Astrocyte (in vitro differentiated cells and primary cell): ENCODE measurements at regions not wholly inside any gene's neighbourhood (a gene's known extent, or its start where the extent isn't known, plus 50 kb on each side); places are given as distances from the start of the nearest gene placed in this dataset.

Source experiments
- DNase-seq: peaks from one replicate; pipeline ENCODE4 v3.0.0-alpha.2; 2010; ENCODE audit warnings: low read depth
- FAIRE-seq: peaks from 2 replicates; lab custom pipeline; 2011; peaks lifted over from hg19 to GRCh38; lab: Jason Lieb, UNC
- H2AFZ ChIP-seq: 2 replicates; pipeline ENCODE4 v1.6.0; 2012; ENCODE audit warnings: low read depth, low read length, inconsistent platforms
- H3K27ac ChIP-seq: 2 replicates; pipeline ENCODE4 v1.5.1; 2011; ENCODE audit warnings: low read depth, low read length, inconsistent platforms
- H3K27me3 ChIP-seq: 2 replicates; pipeline ENCODE4 v1.6.0; 2011; ENCODE audit warnings: low read length, inconsistent platforms; ENCODE audit not compliant: insufficient read depth
- H3K36me3 ChIP-seq: 2 replicates; pipeline ENCODE4 v1.5.1; 2011; ENCODE audit warnings: low read length, inconsistent platforms; ENCODE audit not compliant: insufficient read depth
- H3K4me1 ChIP-seq: 2 replicates; pipeline ENCODE4 v1.5.1; 2011; ENCODE audit warnings: low read length, inconsistent platforms; ENCODE audit not compliant: insufficient read depth
- H3K4me2 ChIP-seq: 2 replicates; pipeline ENCODE4 v1.6.0; 2012; ENCODE audit warnings: low read length, inconsistent platforms
- H3K4me3 ChIP-seq: 2 replicates; pipeline ENCODE4 v1.5.1; 2011; ENCODE audit warnings: low read depth, mild to moderate bottlenecking, low read length, inconsistent platforms; ENCODE audit not compliant: insufficient read depth
- H3K79me2 ChIP-seq: 2 replicates; pipeline ENCODE4 v1.6.0; 2012; ENCODE audit warnings: mild to moderate bottlenecking, low read length, inconsistent platforms; ENCODE audit not compliant: insufficient read depth
- H3K9ac ChIP-seq: 2 replicates; pipeline ENCODE4 v1.6.0; 2012; ENCODE audit warnings: mild to moderate bottlenecking, low read length, inconsistent platforms
- H3K9me3 ChIP-seq: 2 replicates; pipeline ENCODE4 v1.5.1; 2012; ENCODE audit warnings: low read depth, mild to moderate bottlenecking, low read length, inconsistent platforms; ENCODE audit not compliant: insufficient read depth
- H4K20me1 ChIP-seq: 2 replicates; pipeline ENCODE4 v1.6.0; 2012; ENCODE audit warnings: low read length, inconsistent platforms; ENCODE audit not compliant: insufficient read depth
- H3K27ac Mint-ChIP-seq: one replicate; pipeline ENCODE4 v1.8.0; 2021; ENCODE audit warnings: mild to moderate bottlenecking, mixed read lengths; ENCODE audit not compliant: unreplicated experiment
- H3K27me3 Mint-ChIP-seq: one replicate; pipeline ENCODE4 v1.8.0; 2021; ENCODE audit warnings: low read depth, mixed read lengths; ENCODE audit not compliant: unreplicated experiment
- H3K36me3 Mint-ChIP-seq: one replicate; pipeline ENCODE4 v1.8.0; 2021; ENCODE audit warnings: low read depth, mixed read lengths; ENCODE audit not compliant: unreplicated experiment
- H3K4me1 Mint-ChIP-seq: one replicate; pipeline ENCODE4 v1.8.0; 2021; ENCODE audit warnings: low read depth, mixed read lengths; ENCODE audit not compliant: unreplicated experiment
- H3K4me3 Mint-ChIP-seq: one replicate; pipeline ENCODE4 v1.8.0; 2021; ENCODE audit warnings: mild to moderate bottlenecking, moderate library complexity, mixed read lengths; ENCODE audit not compliant: unreplicated experiment
- H3K9me3 Mint-ChIP-seq: one replicate; pipeline ENCODE4 v1.8.0; 2021; ENCODE audit warnings: mild to moderate bottlenecking, mixed read lengths; ENCODE audit not compliant: unreplicated experiment
- CTCF ChIP-seq: IDR thresholded peaks from 2 replicates; pipeline ENCODE4 v1.5.1; 2011; ENCODE audit warnings: low read depth, mild to moderate bottlenecking, inconsistent platforms, low read length, moderate library complexity; ENCODE audit not compliant: insufficient read depth
- EZH2 ChIP-seq: IDR thresholded peaks from 2 replicates; pipeline ENCODE4 v1.6.1; 2012; ENCODE audit warnings: mild to moderate bottlenecking, low read length, inconsistent platforms; ENCODE audit not compliant: insufficient read depth

GRCh38 chr21:18089786-18090185 lies 154.8 kb upstream of the CHODL start:
- no peak overlapping the region for H3K4me3 ChIP-seq
- H3K9me3 Mint-ChIP-seq = peaks cover 10% of the 10 kb centered on the region
- H3K9me3 ChIP-seq = peaks cover 12% of the 10 kb centered on the region
- H3K27me3 Mint-ChIP-seq = no peaks in the 10 kb centered on the region
- no peak overlapping the region for H3K27ac ChIP-seq
- H3K4me2 ChIP-seq = no peak overlapping the region
- H3K79me2 ChIP-seq = no peaks in the 10 kb centered on the region
- no peak overlapping the region for H3K4me3 Mint-ChIP-seq
- no peaks in the 10 kb centered on the region for H3K36me3 Mint-ChIP-seq
- H3K9ac ChIP-seq = no peak overlapping the region
- no peaks in the 10 kb centered on the region for H3K4me1 ChIP-seq
- no peaks in the 10 kb centered on the region for H3K36me3 ChIP-seq
- no peak for DNase-seq
- no peak for TF ChIP-seq CTCF
- no peak for TF ChIP-seq EZH2
- FAIRE-seq = no peak
- H2AFZ ChIP-seq = no peak overlapping the region
- no peaks in the 10 kb centered on the region for H3K4me1 Mint-ChIP-seq
- H3K27me3 ChIP-seq = no peaks in the 10 kb centered on the region
- H4K20me1 ChIP-seq = no peaks in the 10 kb centered on the region
- no peak overlapping the region for H3K27ac Mint-ChIP-seq

GRCh38 chr21:18070392-18070791 lies 174.2 kb upstream of the CHODL start:
- Mint-ChIP-seq H3K27me3 (no peaks in the 10 kb centered on the region), H3K4me3 (no peak overlapping the region), H3K9me3 (no peaks in the 10 kb centered on the region), H3K27ac (no peak overlapping the region), H3K4me1 (no peaks in the 10 kb centered on the region), H3K36me3 (no peaks in the 10 kb centered on the region)
- DNase-seq = no peak
- FAIRE-seq = no peak
- no peak overlapping the region for H3K27ac ChIP-seq
- TF ChIP-seq CTCF (no peak), EZH2 (no peak)
- H3K4me1 ChIP-seq = no peaks in the 10 kb centered on the region
- H3K4me2 ChIP-seq = no peak overlapping the region
- no peak overlapping the region for H3K9ac ChIP-seq
- H3K79me2 ChIP-seq = no peaks in the 10 kb centered on the region
- H3K36me3 ChIP-seq = no peaks in the 10 kb centered on the region
- no peak overlapping the region for H3K4me3 ChIP-seq
- H4K20me1 ChIP-seq = no peaks in the 10 kb centered on the region
- no peaks in the 10 kb centered on the region for H3K27me3 ChIP-seq
- H2AFZ ChIP-seq = no peak overlapping the region
- H3K9me3 ChIP-seq = no peaks in the 10 kb centered on the region

- Histone ChIP-seq H4K20me1 (no peaks in the 10 kb centered on the region), H3K4me3 (no peak overlapping the region), H3K4me1 (no peaks in the 10 kb centered on the region), H3K36me3 (no peaks in the 10 kb centered on the region), H3K27ac (no peak overlapping the region), H3K9me3 (no peaks in the 10 kb centered on the region), H3K27me3 (no peaks in the 10 kb centered on the region), H3K9ac (no peak overlapping the region), H2AFZ (no peak overlapping the region), H3K4me2 (no peak overlapping the region), H3K79me2 (no peaks in the 10 kb centered on the region)
- Mint-ChIP-seq H3K4me3 (no peak overlapping the region), H3K27ac (no peak overlapping the region), H3K9me3 (no peaks in the 10 kb centered on the region), H3K36me3 (no peaks in the 10 kb centered on the region), H3K27me3 (no peaks in the 10 kb centered on the region), H3K4me1 (no peaks in the 10 kb centered on the region)
- no peak for FAIRE-seq
- no peak for DNase-seq
- TF ChIP-seq EZH2 (no peak), CTCF (no peak)
These were observed 174.8 kb upstream of the CHODL start for GRCh38 chr21:18069875-18070274.
